T-helper 17 cell (primary cell): ENCODE measurements at regions not wholly inside any gene's neighbourhood (a gene's known extent, or its start where the extent isn't known, plus 50 kb on each side); places are given as distances from the start of the nearest gene placed in this dataset.

Source experiments
- ATAC-seq: fragments of 150-1000 bp; cut with Tn5 transposase; 2 replicates; pipeline ENCODE4 v1.10.0; 2021; ENCODE audit warnings: mild to moderate bottlenecking, moderate library complexity
- DNase-seq, 3 donors: peaks; one replicate each; pipeline versions ENCODE4 v3.0.0 to v3.0.0-alpha.2; 2020 to 2021
- H3K9me3 ChIP-seq: one replicate; pipeline ENCODE4 v1.7.0; 2013; ENCODE audit warnings: low read length, mild to moderate bottlenecking; ENCODE audit not compliant: control insufficient read depth, poor library complexity, severe bottlenecking
- H3K27ac Mint-ChIP-seq: one replicate; pipeline ENCODE4 v1.8.0; 2022; ENCODE audit warnings: mild to moderate bottlenecking, moderate library complexity, mixed read lengths
- H3K27me3 Mint-ChIP-seq: one replicate; pipeline ENCODE4 v1.8.0; 2022; ENCODE audit warnings: mixed read lengths
- H3K36me3 Mint-ChIP-seq: one replicate; pipeline ENCODE4 v1.8.0; 2022; ENCODE audit warnings: low read depth, mixed read lengths
- H3K4me1 Mint-ChIP-seq: one replicate; pipeline ENCODE4 v1.8.0; 2022; ENCODE audit warnings: mild to moderate bottlenecking, mixed read lengths
- H3K4me3 Mint-ChIP-seq: one replicate; pipeline ENCODE4 v1.8.0; 2022; ENCODE audit warnings: mild to moderate bottlenecking, moderate library complexity, mixed read lengths

GRCh38 chr11:122242731-122243130 is 126.7 kb upstream of the BLID start:
- no peaks in the 10 kb centered on the region for H3K9me3 ChIP-seq
- no peaks in the 10 kb centered on the region for H3K4me1 Mint-ChIP-seq
- ATAC-seq (no peak), DNase-seq (no peak)
- no peak overlapping the region for H3K27ac Mint-ChIP-seq
- H3K4me3 Mint-ChIP-seq = no peak overlapping the region
- H3K36me3 Mint-ChIP-seq = no peaks in the 10 kb centered on the region
- peaks cover 7% of the 10 kb centered on the region for H3K27me3 Mint-ChIP-seq

- Mint-ChIP-seq H3K4me1 (no peaks in the 10 kb centered on the region), H3K27ac (no peak overlapping the region), H3K36me3 (no peaks in the 10 kb centered on the region), H3K27me3 (peaks cover 7% of the 10 kb centered on the region), H3K4me3 (no peak overlapping the region)
- no peak for ATAC-seq
- DNase-seq = no peak
- H3K9me3 ChIP-seq = no peaks in the 10 kb centered on the region
Measured at GRCh38 chr11:122241566-122241965, 125.6 kb upstream of the BLID start.

- Mint-ChIP-seq H3K27ac (no peak overlapping the region), H3K27me3 (peaks cover 7% of the 10 kb centered on the region), H3K36me3 (no peaks in the 10 kb centered on the region), H3K4me3 (no peak overlapping the region), H3K4me1 (no peaks in the 10 kb centered on the region)
- no peak for DNase-seq
- no peaks in the 10 kb centered on the region for H3K9me3 ChIP-seq
- ATAC-seq = no peak
Measured at GRCh38 chr11:122240638-122241037, 124.6 kb upstream of the BLID start.

GRCh38 chr11:122235615-122236014 is 119.6 kb upstream of the BLID start:
- ATAC-seq (no peak), DNase-seq (no peak)
- Mint-ChIP-seq H3K27ac (no peak overlapping the region), H3K4me3 (no peak overlapping the region), H3K27me3 (peaks cover 7% of the 10 kb centered on the region), H3K4me1 (no peaks in the 10 kb centered on the region), H3K36me3 (no peaks in the 10 kb centered on the region)
- no peaks in the 10 kb centered on the region for H3K9me3 ChIP-seq

GRCh38 chr11:122234780-122235179 is 118.8 kb upstream of the BLID start:
- Mint-ChIP-seq H3K4me3 (no peak overlapping the region), H3K27me3 (no peaks in the 10 kb centered on the region), H3K27ac (no peak overlapping the region), H3K36me3 (no peaks in the 10 kb centered on the region), H3K4me1 (no peaks in the 10 kb centered on the region)
- DNase-seq (no peak), ATAC-seq (no peak)
- no peaks in the 10 kb centered on the region for H3K9me3 ChIP-seq

GRCh38 chr11:122234257-122234656 is 118.2 kb upstream of the BLID start:
- no peak for ATAC-seq
- DNase-seq = no peak
- Mint-ChIP-seq H3K4me3 (no peak overlapping the region), H3K27ac (no peak overlapping the region), H3K4me1 (no peaks in the 10 kb centered on the region), H3K27me3 (no peaks in the 10 kb centered on the region), H3K36me3 (no peaks in the 10 kb centered on the region)
- no peaks in the 10 kb centered on the region for H3K9me3 ChIP-seq

GRCh38 chr11:122232985-122233384 is 117.0 kb upstream of the BLID start:
- Mint-ChIP-seq H3K4me1 (no peaks in the 10 kb centered on the region), H3K36me3 (no peaks in the 10 kb centered on the region), H3K4me3 (no peak overlapping the region), H3K27ac (no peak overlapping the region), H3K27me3 (no peaks in the 10 kb centered on the region)
- H3K9me3 ChIP-seq = no peaks in the 10 kb centered on the region
- no peak for ATAC-seq
- DNase-seq = no peak

- no peaks in the 10 kb centered on the region for H3K4me1 Mint-ChIP-seq
- no peak for DNase-seq
- H3K9me3 ChIP-seq = no peaks in the 10 kb centered on the region
- no peak for ATAC-seq
- no peaks in the 10 kb centered on the region for H3K36me3 Mint-ChIP-seq
- no peaks in the 10 kb centered on the region for H3K27me3 Mint-ChIP-seq
- no peak overlapping the region for H3K4me3 Mint-ChIP-seq
- no peak overlapping the region for H3K27ac Mint-ChIP-seq
Measured at GRCh38 chr11:122230385-122230755, 114.4 kb upstream of the BLID start.

GRCh38 chr11:122229481-122230384 is 113.7 kb upstream of the BLID start:
- H3K36me3 Mint-ChIP-seq = no peaks in the 10 kb centered on the region
- H3K27ac Mint-ChIP-seq = no peak overlapping the region
- no peak for DNase-seq
- H3K9me3 ChIP-seq = no peaks in the 10 kb centered on the region
- H3K4me1 Mint-ChIP-seq = no peaks in the 10 kb centered on the region
- H3K27me3 Mint-ChIP-seq = no peaks in the 10 kb centered on the region
- no peak overlapping the region for H3K4me3 Mint-ChIP-seq
- no peak for ATAC-seq

GRCh38 chr11:122229078-122229477 is 113.1 kb upstream of the BLID start:
- no peak overlapping the region for H3K27ac Mint-ChIP-seq
- H3K27me3 Mint-ChIP-seq = no peaks in the 10 kb centered on the region
- no peaks in the 10 kb centered on the region for H3K36me3 Mint-ChIP-seq
- DNase-seq (no peak), ATAC-seq (no peak)
- no peaks in the 10 kb centered on the region for H3K9me3 ChIP-seq
- no peaks in the 10 kb centered on the region for H3K4me1 Mint-ChIP-seq
- no peak overlapping the region for H3K4me3 Mint-ChIP-seq

- ATAC-seq (no peak), DNase-seq (no peak)
- peaks cover 5% of the 10 kb centered on the region for H3K27me3 Mint-ChIP-seq
- H3K27ac Mint-ChIP-seq = no peak overlapping the region
- no peaks in the 10 kb centered on the region for H3K9me3 ChIP-seq
- H3K4me1 Mint-ChIP-seq = no peaks in the 10 kb centered on the region
- no peak overlapping the region for H3K4me3 Mint-ChIP-seq
- H3K36me3 Mint-ChIP-seq = no peaks in the 10 kb centered on the region
Measured at GRCh38 chr11:122226810-122227379, 110.9 kb upstream of the BLID start.

GRCh38 chr11:122224867-122225266 is 108.9 kb upstream of the BLID start:
- Mint-ChIP-seq H3K4me3 (no peak overlapping the region), H3K36me3 (no peaks in the 10 kb centered on the region), H3K27ac (no peak overlapping the region), H3K27me3 (peaks cover 15% of the 10 kb centered on the region), H3K4me1 (no peaks in the 10 kb centered on the region)
- no peaks in the 10 kb centered on the region for H3K9me3 ChIP-seq
- DNase-seq (no peak), ATAC-seq (no peak)

GRCh38 chr11:122220321-122220720 is 104.3 kb upstream of the BLID start:
- Mint-ChIP-seq H3K27ac (no peak overlapping the region), H3K27me3 (peaks cover 36% of the 10 kb centered on the region), H3K4me3 (no peak overlapping the region), H3K36me3 (no peaks in the 10 kb centered on the region), H3K4me1 (no peaks in the 10 kb centered on the region)
- no peaks in the 10 kb centered on the region for H3K9me3 ChIP-seq
- no peak for DNase-seq
- ATAC-seq = no peak

GRCh38 chr11:122219791-122220190 is 103.8 kb upstream of the BLID start:
- H3K4me3 Mint-ChIP-seq = no peak overlapping the region

More at GRCh38 chr11:122219791-122220190, 103.8 kb upstream of the BLID start:
- ATAC-seq (no peak), DNase-seq (no peak)
- H3K27me3 Mint-ChIP-seq = peaks cover 36% of the 10 kb centered on the region
- H3K36me3 Mint-ChIP-seq = no peaks in the 10 kb centered on the region
- H3K4me1 Mint-ChIP-seq = no peaks in the 10 kb centered on the region
- no peaks in the 10 kb centered on the region for H3K9me3 ChIP-seq
- H3K27ac Mint-ChIP-seq = no peak overlapping the region
